ENCODE measurements at regions not wholly inside any gene's neighbourhood (a gene's known extent, or its start where the extent isn't known, plus 50 kb on each side); places are given as distances from the start of the nearest gene placed in this dataset.

DNA sequence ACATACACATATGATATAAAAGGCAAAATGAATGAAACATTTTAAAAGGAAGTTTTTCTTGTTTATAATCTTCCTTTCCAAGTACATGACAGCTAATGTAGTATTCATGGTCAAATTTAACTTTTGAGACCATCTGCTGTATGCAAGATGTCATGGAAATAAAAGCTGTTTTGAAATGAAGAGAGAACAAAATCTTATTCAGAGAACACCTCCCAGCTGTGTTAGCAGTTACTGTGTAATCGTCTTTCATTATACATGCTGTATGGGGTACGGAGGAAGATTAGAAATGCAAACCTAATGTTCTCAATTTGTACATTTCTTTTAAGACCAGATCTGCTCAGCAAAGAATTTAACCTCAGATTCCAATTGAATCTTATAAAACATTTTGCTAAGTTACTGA lies 1182.3 kb downstream of the OTOL1 start:
- CTCF ChIA-PET, result no interaction called here
- DNase-seq (ENCODE audit: low read depth in 1 of 2, low spot score in 1 of 2) (no peak), FAIRE-seq (no peak), ATAC-seq (no peak)
- no peak overlapping the region for H3K4me2 ChIP-seq
- TF ChIP-seq FOXS1 (CRISPR knock-in tag; IDR thresholded peaks at IDR 0.05), result no peak
- TF ChIP-seq EHF (CRISPR knock-in tag; IDR thresholded peaks at IDR 0.05), result no peak
- TF ChIP-seq RAD21 (conservative IDR thresholded peaks at IDR 0.05 in 1 of 2, IDR thresholded peaks at IDR 0.05 in 1 of 2), result no peak
- no peak for TF ChIP-seq RCOR1 (IDR thresholded peaks at IDR 0.05; ENCODE audit: low read depth, low read length)
- TF ChIP-seq HDAC2 (IDR thresholded peaks at IDR 0.05), result no peak
- no peak for TF ChIP-seq FOSB (CRISPR knock-in tag; IDR thresholded peaks at IDR 0.05)
- TF ChIP-seq, protein P1, sequence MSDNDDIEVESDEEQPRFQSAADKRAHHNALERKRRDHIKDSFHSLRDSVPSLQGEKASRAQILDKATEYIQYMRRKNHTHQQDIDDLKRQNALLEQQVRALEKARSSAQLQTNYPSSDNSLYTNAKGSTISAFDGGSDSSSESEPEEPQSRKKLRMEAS (IDR thresholded peaks at IDR 0.05), result no peak
- H3K4me1 ChIP-seq, result no peaks in the 10 kb centered on the region
- 91% methylated on average over 2 of the region's 2 CpGs for WGBS (ENCODE audit: missing lambda C conversion rate)
- H3K4me3 ChIP-seq, result no peak overlapping the region
- POLR2A ChIA-PET, result no interaction called here
- no peaks in the 10 kb centered on the region for H3K9me3 ChIP-seq
- H3K27ac ChIP-seq, result no peak overlapping the region

DNA sequence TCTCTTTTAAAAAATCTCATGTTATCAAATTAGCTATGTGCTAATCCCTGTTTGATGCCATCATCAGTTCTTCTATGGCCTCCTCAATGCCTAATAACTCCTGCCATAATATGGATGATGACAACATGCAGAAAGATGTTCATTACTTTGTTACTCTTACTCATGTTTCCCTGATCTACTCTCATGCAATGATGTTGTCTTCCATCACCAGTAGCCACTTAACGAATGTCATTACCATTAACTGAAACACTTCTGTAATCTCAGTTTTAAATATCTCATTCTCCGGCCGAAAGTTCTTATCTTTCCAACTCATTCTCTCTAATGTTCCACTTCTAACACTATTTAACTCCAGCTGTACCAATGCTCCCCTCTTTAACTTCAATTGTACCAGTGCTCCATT lies 1187.7 kb downstream of the OTOL1 start:
- TF ChIP-seq MAFK (IDR thresholded peaks at IDR 0.05; ENCODE audit: partially characterized antibody) (no peak), MYC (IDR thresholded peaks at IDR 0.05; ENCODE audit: borderline replicate concordance, low read length) (no peak), TP53 (CRISPR knock-in tag; IDR thresholded peaks at IDR 0.05) (no peak), FOSL2 (IDR thresholded peaks at IDR 0.05) (no peak), FOSL2 (CRISPR knock-in tag; IDR thresholded peaks at IDR 0.05) (no peak), ZC3H11A (IDR thresholded peaks at IDR 0.05) (no peak), CHD2 (IDR thresholded peaks at IDR 0.05; ENCODE audit: low read length, partially characterized antibody) (no peak), HOXB13 (CRISPR knock-in tag; IDR thresholded peaks at IDR 0.05; ENCODE audit: low read depth) (no peak), ZNF302 (CRISPR knock-in tag; IDR thresholded peaks at IDR 0.05) (no peak)
- TF ChIP-seq, protein P2, sequence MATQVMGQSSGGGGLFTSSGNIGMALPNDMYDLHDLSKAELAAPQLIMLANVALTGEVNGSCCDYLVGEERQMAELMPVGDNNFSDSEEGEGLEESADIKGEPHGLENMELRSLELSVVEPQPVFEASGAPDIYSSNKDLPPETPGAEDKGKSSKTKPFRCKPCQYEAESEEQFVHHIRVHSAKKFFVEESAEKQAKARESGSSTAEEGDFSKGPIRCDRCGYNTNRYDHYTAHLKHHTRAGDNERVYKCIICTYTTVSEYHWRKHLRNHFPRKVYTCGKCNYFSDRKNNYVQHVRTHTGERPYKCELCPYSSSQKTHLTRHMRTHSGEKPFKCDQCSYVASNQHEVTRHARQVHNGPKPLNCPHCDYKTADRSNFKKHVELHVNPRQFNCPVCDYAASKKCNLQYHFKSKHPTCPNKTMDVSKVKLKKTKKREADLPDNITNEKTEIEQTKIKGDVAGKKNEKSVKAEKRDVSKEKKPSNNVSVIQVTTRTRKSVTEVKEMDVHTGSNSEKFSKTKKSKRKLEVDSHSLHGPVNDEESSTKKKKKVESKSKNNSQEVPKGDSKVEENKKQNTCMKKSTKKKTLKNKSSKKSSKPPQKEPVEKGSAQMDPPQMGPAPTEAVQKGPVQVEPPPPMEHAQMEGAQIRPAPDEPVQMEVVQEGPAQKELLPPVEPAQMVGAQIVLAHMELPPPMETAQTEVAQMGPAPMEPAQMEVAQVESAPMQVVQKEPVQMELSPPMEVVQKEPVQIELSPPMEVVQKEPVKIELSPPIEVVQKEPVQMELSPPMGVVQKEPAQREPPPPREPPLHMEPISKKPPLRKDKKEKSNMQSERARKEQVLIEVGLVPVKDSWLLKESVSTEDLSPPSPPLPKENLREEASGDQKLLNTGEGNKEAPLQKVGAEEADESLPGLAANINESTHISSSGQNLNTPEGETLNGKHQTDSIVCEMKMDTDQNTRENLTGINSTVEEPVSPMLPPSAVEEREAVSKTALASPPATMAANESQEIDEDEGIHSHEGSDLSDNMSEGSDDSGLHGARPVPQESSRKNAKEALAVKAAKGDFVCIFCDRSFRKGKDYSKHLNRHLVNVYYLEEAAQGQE (IDR thresholded peaks at IDR 0.05), result no peak
- ATAC-seq (no peak), FAIRE-seq (no peak), DNase-seq (ENCODE audit: low read depth in 1 of 2, low spot score in 1 of 2) (no peak)
- ChIA-PET CTCF (no interaction called here), POLR2A (no interaction called here)
- Histone ChIP-seq H3K4me2 (no peak overlapping the region), H3K9me3 (no peaks in the 10 kb centered on the region), H3K4me1 (no peaks in the 10 kb centered on the region), H3K27ac (no peak overlapping the region), H3K4me3 (no peak overlapping the region)
- WGBS (ENCODE audit: missing lambda C conversion rate), result 51% methylated on average over 3 of the region's 3 CpGs

DNA sequence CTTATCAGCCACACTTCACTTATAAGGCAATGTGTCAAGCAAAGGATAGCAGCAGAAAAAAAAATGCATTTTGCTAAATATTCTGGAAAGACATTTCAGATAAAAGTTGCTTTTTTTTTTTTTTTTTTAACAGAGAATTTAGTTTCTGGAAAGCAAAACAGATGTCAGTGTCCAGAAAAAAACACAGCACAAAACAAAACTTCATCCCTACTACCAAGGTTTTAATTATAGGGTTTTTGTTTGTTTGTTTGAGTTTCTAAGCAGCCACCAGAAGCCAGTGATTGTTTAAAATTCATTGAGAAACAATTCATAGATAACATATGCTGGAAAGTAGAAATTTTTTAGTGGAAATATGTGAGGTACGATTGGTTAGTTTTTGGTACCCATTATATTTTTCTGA lies 1202.7 kb downstream of the OTOL1 start:
- WGBS (ENCODE audit: missing lambda C conversion rate), result 87% methylated on average over 1 of the region's 1 CpG
- POLR2A ChIA-PET, result no interaction called here
- no peaks in the 10 kb centered on the region for H3K9me3 ChIP-seq
- DNase-seq (ENCODE audit: low read depth in 1 of 2, low spot score in 1 of 2) (no peak), ATAC-seq (no peak), FAIRE-seq (no peak)
- H3K27ac ChIP-seq, result no peak overlapping the region
- no peak for TF ChIP-seq MAZ (IDR thresholded peaks at IDR 0.05; ENCODE audit: borderline replicate concordance, low read depth, low read length)
- no peaks in the 10 kb centered on the region for H3K4me1 ChIP-seq
- H3K4me3 ChIP-seq, result no peak overlapping the region
- H3K4me2 ChIP-seq, result no peak overlapping the region
- CTCF ChIA-PET, result no interaction called here

DNA sequence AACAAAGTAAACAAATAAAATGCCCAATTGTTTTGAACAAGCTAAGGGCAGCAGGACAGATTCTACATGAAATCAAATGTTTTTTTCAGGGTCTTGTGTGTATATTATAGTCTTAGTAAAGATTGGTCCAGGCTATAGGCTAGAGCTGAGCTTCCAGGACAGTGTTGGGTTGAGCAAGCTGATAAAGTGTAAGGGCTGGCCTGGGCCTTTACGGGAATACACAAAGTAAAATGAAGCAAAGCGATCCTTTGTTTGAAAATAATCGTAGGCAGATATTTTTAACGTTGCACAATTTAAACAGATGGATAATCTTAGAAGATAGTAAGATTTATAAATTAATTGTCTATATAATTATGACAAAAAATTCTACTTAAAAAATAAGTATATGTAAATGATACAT lies 1204.6 kb downstream of the OTOL1 start:
- ChIA-PET CTCF (no interaction called here), POLR2A (no interaction called here)
- TF ChIP-seq RARB (CRISPR knock-in tag; IDR thresholded peaks at IDR 0.05), result no peak
- TF ChIP-seq RCOR1 (IDR thresholded peaks at IDR 0.05; ENCODE audit: low read depth, low read length), result no peak
- TF ChIP-seq RFX5 (IDR thresholded peaks at IDR 0.05), result no peak
- TF ChIP-seq JUN (IDR thresholded peaks at IDR 0.05), result no peak
- TF ChIP-seq MAFK (IDR thresholded peaks at IDR 0.05; ENCODE audit: partially characterized antibody), result no peak
- TF ChIP-seq POLR2A (IDR thresholded peaks at IDR 0.05; ENCODE audit: low read length), result no peak
- TF ChIP-seq PHF8 (IDR thresholded peaks at IDR 0.05; ENCODE audit: borderline replicate concordance, low read depth), result no peak
- TF ChIP-seq, protein P3, sequence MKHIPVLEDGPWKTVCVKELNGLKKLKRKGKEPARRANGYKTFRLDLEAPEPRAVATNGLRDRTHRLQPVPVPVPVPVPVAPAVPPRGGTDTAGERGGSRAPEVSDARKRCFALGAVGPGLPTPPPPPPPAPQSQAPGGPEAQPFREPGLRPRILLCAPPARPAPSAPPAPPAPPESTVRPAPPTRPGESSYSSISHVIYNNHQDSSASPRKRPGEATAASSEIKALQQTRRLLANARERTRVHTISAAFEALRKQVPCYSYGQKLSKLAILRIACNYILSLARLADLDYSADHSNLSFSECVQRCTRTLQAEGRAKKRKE (CRISPR knock-in tag; IDR thresholded peaks at IDR 0.05; ENCODE audit: low read depth), result no peak
- TF ChIP-seq EHMT2 (IDR thresholded peaks at IDR 0.05; ENCODE audit: low read depth), result no peak
- no peak for TF ChIP-seq RNF2 (IDR thresholded peaks at IDR 0.05; ENCODE audit: borderline replicate concordance, low read depth)
- TF ChIP-seq TP53 (CRISPR knock-in tag; IDR thresholded peaks at IDR 0.05), result no peak
- TF ChIP-seq HOXA7 (CRISPR knock-in tag; IDR thresholded peaks at IDR 0.05), result no peak
- no peak for TF ChIP-seq HOXB13 (CRISPR knock-in tag; IDR thresholded peaks at IDR 0.05; ENCODE audit: low read depth)
- TF ChIP-seq, protein P4, sequence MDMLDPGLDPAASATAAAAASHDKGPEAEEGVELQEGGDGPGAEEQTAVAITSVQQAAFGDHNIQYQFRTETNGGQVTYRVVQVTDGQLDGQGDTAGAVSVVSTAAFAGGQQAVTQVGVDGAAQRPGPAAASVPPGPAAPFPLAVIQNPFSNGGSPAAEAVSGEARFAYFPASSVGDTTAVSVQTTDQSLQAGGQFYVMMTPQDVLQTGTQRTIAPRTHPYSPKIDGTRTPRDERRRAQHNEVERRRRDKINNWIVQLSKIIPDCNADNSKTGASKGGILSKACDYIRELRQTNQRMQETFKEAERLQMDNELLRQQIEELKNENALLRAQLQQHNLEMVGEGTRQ (IDR thresholded peaks at IDR 0.05), result no peak
- no peak for TF ChIP-seq KDM1A (IDR thresholded peaks at IDR 0.05; ENCODE audit: low read depth)
- ATAC-seq, result no peak
- Histone ChIP-seq H3K4me3 (no peak overlapping the region), H3K4me1 (peaks cover 8% of the 10 kb centered on the region), H3K9me3 (no peaks in the 10 kb centered on the region), H3K27ac (no peak overlapping the region), H3K4me2 (no peak overlapping the region)
- DNase-seq (ENCODE audit: low read depth in 1 of 2, low spot score in 1 of 2), result no peak
- WGBS (ENCODE audit: missing lambda C conversion rate), result 85% methylated on average over 4 of the region's 4 CpGs
- no peak for FAIRE-seq

Data from A549 (cell line).